ENCODE measurements at regions not wholly inside any gene's neighbourhood (a gene's known extent, or its start where the extent isn't known, plus 50 kb on each side); places are given as distances from the start of the nearest gene placed in this dataset.

DNA sequence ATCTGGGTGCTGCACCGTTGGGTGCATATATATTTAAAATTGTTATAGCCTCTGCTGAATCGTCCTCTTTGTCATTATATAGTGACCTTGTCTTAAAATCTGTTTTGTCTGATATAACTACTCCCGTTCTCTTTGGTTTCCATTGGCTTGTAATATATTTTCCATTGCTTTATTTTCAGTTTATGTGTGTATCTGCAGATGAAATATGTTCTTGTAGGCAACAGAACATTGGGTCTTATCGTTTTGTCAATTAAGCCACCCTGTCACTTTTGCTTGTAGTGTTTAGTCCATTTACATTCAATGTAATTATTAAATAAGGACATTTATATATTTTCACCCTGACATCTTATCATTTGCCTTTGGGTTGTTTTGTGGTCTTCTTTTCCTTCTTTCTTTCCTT, 933.9 kb downstream of the EPHA7 start:
- TF ChIP-seq, protein P1, sequence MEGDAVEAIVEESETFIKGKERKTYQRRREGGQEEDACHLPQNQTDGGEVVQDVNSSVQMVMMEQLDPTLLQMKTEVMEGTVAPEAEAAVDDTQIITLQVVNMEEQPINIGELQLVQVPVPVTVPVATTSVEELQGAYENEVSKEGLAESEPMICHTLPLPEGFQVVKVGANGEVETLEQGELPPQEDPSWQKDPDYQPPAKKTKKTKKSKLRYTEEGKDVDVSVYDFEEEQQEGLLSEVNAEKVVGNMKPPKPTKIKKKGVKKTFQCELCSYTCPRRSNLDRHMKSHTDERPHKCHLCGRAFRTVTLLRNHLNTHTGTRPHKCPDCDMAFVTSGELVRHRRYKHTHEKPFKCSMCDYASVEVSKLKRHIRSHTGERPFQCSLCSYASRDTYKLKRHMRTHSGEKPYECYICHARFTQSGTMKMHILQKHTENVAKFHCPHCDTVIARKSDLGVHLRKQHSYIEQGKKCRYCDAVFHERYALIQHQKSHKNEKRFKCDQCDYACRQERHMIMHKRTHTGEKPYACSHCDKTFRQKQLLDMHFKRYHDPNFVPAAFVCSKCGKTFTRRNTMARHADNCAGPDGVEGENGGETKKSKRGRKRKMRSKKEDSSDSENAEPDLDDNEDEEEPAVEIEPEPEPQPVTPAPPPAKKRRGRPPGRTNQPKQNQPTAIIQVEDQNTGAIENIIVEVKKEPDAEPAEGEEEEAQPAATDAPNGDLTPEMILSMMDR (IDR thresholded peaks at IDR 0.05) = no peak
- DNase-seq = no peak
- H3K9me3 ChIP-seq = no peaks in the 10 kb centered on the region
- no peak overlapping the region for H3K4me3 ChIP-seq
- intact Hi-C loops (cut with DNase I; ENCODE audit: low total_unique reads) = no loop called here
- H3K27ac ChIP-seq = no peak overlapping the region
- H3K36me3 ChIP-seq = no peaks in the 10 kb centered on the region
- no peaks in the 10 kb centered on the region for H3K27me3 ChIP-seq
- H3K4me1 ChIP-seq = no peaks in the 10 kb centered on the region

DNA sequence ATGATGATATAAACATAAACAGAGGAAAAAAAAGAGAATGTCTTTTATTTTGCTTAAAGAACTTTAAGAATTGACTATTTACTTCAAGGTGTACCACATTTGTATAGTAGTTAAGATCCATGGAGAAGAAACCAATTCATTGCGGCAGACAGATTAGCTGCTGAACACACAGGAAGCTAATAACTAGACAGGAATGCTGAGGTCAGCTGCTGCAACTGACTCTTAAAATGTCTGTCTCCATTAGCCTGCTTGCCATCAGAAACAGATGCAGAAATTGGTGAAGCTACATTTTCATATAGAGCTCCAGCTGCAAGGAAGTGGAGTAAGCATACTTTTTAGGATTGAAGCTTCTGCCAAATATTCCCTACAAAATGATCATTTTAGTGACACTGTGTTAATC, 939.5 kb downstream of the EPHA7 start:
- Histone ChIP-seq H3K27me3 (no peaks in the 10 kb centered on the region), H3K9me3 (no peaks in the 10 kb centered on the region), H3K27ac (no peak overlapping the region), H3K4me1 (no peaks in the 10 kb centered on the region), H3K36me3 (no peaks in the 10 kb centered on the region), H3K4me3 (no peak overlapping the region)
- intact Hi-C loops (cut with DNase I; ENCODE audit: low total_unique reads) = no loop called here
- TF ChIP-seq, protein P1 (IDR thresholded peaks at IDR 0.05) = no peak
- DNase-seq = no peak

DNA sequence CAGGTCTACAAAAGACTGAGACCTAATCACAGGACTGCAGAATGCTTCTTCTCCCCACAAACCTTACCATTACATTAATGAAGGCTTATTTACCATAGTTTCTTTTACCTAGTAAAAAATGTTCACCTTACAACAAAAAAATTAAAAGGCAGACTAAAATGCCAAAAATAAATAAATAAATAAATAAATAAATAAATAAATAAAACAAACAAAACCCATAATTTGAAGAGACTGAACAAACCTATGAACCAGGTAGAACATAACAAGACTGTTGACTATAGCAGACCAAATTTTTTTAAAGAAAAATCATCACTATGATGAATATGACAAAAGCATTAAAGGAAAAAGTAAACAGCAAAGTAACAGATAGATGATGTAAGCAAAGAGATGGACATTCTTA, 946.3 kb downstream of the EPHA7 start:
- Histone ChIP-seq H3K36me3 (no peaks in the 10 kb centered on the region), H3K4me3 (no peak overlapping the region), H3K4me1 (no peaks in the 10 kb centered on the region), H3K27ac (no peak overlapping the region), H3K9me3 (no peaks in the 10 kb centered on the region), H3K27me3 (no peaks in the 10 kb centered on the region)
- TF ChIP-seq, protein P1 (IDR thresholded peaks at IDR 0.05) = no peak
- no peak for DNase-seq
- intact Hi-C loops (cut with DNase I; ENCODE audit: low total_unique reads) = no loop called here

DNA sequence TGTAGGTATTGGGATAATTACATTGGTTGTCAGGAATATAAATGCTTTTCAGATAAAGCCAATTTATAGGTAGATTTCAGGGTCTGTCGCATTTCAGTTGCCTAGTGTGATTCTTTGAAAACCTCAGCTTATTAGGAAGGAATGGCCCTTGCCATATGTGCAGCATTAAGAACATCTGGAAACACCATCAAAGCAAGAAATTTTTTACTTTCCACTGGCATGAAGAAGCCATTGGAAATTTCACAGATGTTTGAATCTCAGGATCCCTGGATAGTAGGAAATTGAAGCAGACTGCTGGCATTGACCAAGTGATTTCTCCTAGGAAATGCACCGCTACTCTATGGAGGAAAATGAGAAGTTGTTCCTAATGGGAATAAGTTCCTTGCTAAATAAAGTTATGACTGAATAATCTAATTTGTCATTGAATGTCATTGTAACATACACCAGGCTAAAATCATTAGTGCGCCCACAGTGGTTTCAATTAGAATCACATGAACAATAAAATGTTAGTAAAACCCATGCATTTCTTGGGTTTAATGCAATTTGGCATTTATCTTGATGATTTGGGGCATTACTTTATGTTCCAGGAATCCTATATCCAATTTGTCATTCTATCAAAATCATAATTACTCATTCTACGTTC, 950.1 kb downstream of the EPHA7 start:
- intact Hi-C loops (cut with DNase I; ENCODE audit: low total_unique reads) = no loop called here
- Histone ChIP-seq H3K4me1 (no peaks in the 10 kb centered on the region), H3K27ac (no peak overlapping the region), H3K4me3 (no peak overlapping the region), H3K27me3 (no peaks in the 10 kb centered on the region), H3K9me3 (peaks cover 0 to 15% (median 3%) of the 10 kb centered on the region in 3 donors), H3K36me3 (no peaks in the 10 kb centered on the region)
- no peak for DNase-seq
- TF ChIP-seq, protein P1 (IDR thresholded peaks at IDR 0.05) = no peak

DNA sequence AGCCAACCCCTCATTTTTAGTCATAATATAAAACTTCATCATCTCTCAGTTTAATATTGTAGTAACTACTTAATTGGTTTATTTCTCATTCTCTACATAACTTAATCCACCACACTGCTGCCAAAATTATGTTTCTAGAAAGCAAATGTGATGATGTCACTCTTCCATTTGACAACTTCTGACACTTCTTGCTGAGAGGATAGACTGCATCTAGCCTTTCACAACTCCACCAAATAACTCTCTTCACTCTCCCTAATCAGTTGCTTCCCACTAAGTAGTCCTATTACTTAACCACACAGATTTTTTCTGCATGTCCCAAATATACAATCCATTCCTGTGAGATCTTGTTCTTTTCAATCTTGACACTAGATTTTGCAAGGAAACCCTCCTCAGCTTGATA, 951.3 kb downstream of the EPHA7 start:
- TF ChIP-seq, protein P1 (IDR thresholded peaks at IDR 0.05) = no peak
- Histone ChIP-seq H3K36me3 (no peaks in the 10 kb centered on the region), H3K9me3 (peaks cover 0 to 15% (median 3%) of the 10 kb centered on the region in 3 donors), H3K4me1 (no peaks in the 10 kb centered on the region), H3K4me3 (no peak overlapping the region), H3K27ac (no peak overlapping the region), H3K27me3 (no peaks in the 10 kb centered on the region)
- no peak for DNase-seq
- intact Hi-C loops (cut with DNase I; ENCODE audit: low total_unique reads) = no loop called here

DNA sequence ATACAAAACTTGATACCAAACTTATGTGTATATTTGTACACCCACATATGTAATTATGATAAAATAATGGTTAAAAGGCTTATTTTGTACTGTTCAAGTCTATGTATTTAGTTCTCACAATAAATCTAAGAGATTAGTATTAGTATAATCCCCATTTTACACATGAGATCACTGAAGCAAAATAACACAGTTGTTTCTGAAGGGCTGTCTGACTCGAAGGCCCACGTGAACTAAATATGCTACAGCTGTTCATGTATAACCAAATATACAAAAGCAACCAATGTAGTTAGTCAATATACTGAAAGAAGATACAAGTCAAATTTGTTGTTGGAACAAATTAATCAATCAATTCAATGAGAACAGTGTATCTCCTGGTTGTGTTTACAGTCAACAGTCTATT, 959.2 kb downstream of the EPHA7 start:
- Histone ChIP-seq H3K4me1 (no peaks in the 10 kb centered on the region), H3K9me3 (peaks cover 0 to 5% (median 0%) of the 10 kb centered on the region in 3 donors), H3K27me3 (no peaks in the 10 kb centered on the region), H3K36me3 (no peaks in the 10 kb centered on the region), H3K4me3 (no peak overlapping the region), H3K27ac (no peak overlapping the region)
- no peak for DNase-seq
- intact Hi-C loops (cut with DNase I; ENCODE audit: low total_unique reads) = no loop called here
- TF ChIP-seq, protein P1 (IDR thresholded peaks at IDR 0.05) = no peak
